ENCODE measurements at regions not wholly inside any gene's neighbourhood (a gene's known extent, or its start where the extent isn't known, plus 50 kb on each side); places are given as distances from the start of the nearest gene placed in this dataset.

DNA sequence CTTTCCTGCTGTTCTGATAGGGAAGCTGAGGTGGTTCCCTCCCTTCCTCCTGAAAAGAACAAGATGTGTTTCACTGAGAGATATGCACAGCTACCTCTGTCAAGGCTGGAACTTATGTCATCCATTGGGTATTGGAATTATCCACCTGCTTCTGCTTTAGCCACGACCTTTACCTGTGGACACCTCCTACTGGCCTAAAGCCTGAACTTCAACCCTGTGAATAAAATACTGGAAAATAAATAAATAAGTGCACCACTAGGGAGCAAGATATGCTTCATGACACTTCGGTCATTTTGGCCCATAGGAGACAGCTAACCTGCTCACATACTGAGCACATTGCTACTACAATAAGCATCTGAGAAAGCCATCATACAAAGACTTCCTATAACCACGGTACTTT lies 419.9 kb upstream of the NWD2 start:
- Histone ChIP-seq H2AFZ (ENCODE audit: low read depth, low read length) (no peak overlapping the region), H4K20me1 (replicated peaks; ENCODE audit: control insufficient read depth, insufficient read depth, low read length) (no peaks in the 10 kb centered on the region), H3K4me3 (no peak overlapping the region), H3K4me1 (replicated peaks in 1 of 2; ENCODE audit: control insufficient read depth in 2 of 2, insufficient read depth in 2 of 2, low read length in 2 of 2) (no peaks in the 10 kb centered on the region), H3K79me2 (ENCODE audit: control insufficient read depth, insufficient read depth, low read length) (no peaks in the 10 kb centered on the region), H3K9me3 (replicated peaks; ENCODE audit: control insufficient read depth, insufficient read depth, low read depth, low read length) (no peaks in the 10 kb centered on the region), H3K9me1 (ENCODE audit: control insufficient read depth, insufficient read depth, low read length) (no peaks in the 10 kb centered on the region), H3K27ac (ENCODE audit: extremely low read depth, low read depth, low read length) (no peak overlapping the region), H3K36me3 (ENCODE audit: control insufficient read depth, insufficient read depth, low read length) (no peaks in the 10 kb centered on the region), H3K4me2 (ENCODE audit: insufficient read depth, low read length) (no peak overlapping the region), H3K9ac (ENCODE audit: insufficient read depth in 1 of 2, low read depth in 2 of 2, low read length in 2 of 2) (no peak overlapping the region), H3K27me3 (ENCODE audit: control insufficient read depth in 2 of 2, insufficient read depth in 2 of 2, low read length in 2 of 2) (no peaks in the 10 kb centered on the region)
- intact Hi-C loops (cut with micrococcal nuclease) (no loop called here), in situ Hi-C loops (cut with MboI) (no loop called here)
- ChIA-PET POLR2A (no interaction called here), CTCF (ENCODE audit: low intra/inter-chr PET ratio) (no interaction called here)
- ATAC-seq, result peak; percentile 64; the same call in 2 of the 3 replicates
- DNase-seq (ENCODE audit: extremely low read depth in 1 of 4, low spot score in 3 of 4), result peak; percentile 4 to 21 (median 9)
- no peak for FAIRE-seq
- BruUV-seq (replicated peaks), result no TSS peak
- WGBS (ENCODE audit: insufficient coverage, low coverage, missing lambda C conversion rate), result 0% methylated on average over 3 of the region's 3 CpGs
- TF ChIP-seq JUN (IDR thresholded peaks at IDR 0.05; ENCODE audit: borderline replicate concordance, low read depth, low read length) (no peak), JUN (CRISPR knock-in tag; IDR thresholded peaks at IDR 0.05; ENCODE audit: borderline replicate concordance) (no peak), RAD51 (IDR thresholded peaks at IDR 0.05; ENCODE audit: borderline replicate concordance, low read depth) (no peak), ZNF445 (CRISPR knock-in tag; IDR thresholded peaks at IDR 0.05; ENCODE audit: low read depth) (no peak), ZNF764 (CRISPR knock-in tag; IDR thresholded peaks at IDR 0.05; ENCODE audit: low read depth) (peak; percentile 40; the same call in 1 of the 2 replicates), ZKSCAN8 (CRISPR knock-in tag; IDR thresholded peaks at IDR 0.05) (no peak), SRF (CRISPR knock-in tag; IDR thresholded peaks at IDR 0.05) (no peak), CUX1 (CRISPR knock-in tag; IDR thresholded peaks at IDR 0.05) (no peak), ZNF280B (CRISPR knock-in tag; IDR thresholded peaks at IDR 0.05) (no peak), CXXC5 (CRISPR knock-in tag; IDR thresholded peaks at IDR 0.05) (no peak), TGIF2 (CRISPR knock-in tag; IDR thresholded peaks at IDR 0.05) (no peak)
